ENCODE measurements at regions not wholly inside any gene's neighbourhood (a gene's known extent, or its start where the extent isn't known, plus 50 kb on each side); places are given as distances from the start of the nearest gene placed in this dataset.

DNA sequence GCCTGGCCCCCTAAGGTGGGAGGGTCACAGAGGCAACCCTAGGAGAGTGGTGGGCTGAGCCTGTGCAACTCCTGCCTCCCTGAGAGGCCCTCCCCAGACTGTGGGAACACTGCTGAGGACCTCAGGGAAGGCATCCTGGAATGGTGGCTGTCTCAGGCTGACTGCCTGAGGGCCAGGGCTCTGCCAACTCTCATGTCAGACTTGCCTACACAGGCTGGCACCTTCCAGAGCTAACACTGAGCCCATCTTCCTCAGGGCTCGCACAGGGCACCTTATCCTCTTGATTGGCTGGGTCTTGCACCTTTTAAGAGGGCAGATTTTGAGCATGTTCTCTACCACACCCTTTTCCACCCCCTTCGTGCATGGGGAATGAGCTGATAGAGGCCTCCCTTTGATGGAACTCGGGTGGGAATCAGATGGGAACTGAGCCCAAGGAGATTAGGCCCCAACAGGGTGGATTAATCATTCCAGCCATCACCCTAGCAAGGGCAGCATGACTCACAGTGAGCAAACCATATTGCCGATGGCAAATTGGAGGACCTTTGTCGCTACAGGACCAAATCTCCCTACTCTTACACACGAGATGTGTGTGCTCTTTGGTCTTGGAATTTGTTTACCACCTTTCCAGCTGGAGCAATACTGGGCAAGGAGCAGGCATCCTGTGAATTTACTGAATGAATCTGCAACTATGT is 702.8 kb downstream of the VRK1 start:
- no peak for DNase-seq (ENCODE audit: low read depth in 2 of 2)

DNA sequence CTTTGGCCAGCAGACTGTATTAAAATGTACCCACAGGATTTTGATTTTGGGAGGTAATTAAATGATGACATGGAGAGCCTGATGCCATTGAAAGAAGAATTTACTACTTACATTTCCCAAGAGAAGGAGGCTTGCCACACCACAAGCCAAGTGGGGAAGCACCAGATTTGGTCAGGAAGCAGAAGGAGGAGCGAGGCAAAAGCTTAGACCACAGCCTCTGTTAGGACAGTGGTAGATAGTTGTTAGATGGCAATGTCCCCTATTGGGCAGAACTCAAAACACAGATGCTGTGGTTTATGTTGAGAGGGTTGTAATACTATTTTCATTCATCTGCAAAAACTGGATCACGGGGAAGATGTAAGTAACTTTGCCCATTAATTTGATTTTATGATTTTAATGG is 709.4 kb downstream of the VRK1 start:
- no peak for DNase-seq (ENCODE audit: low read depth in 2 of 2)

DNA sequence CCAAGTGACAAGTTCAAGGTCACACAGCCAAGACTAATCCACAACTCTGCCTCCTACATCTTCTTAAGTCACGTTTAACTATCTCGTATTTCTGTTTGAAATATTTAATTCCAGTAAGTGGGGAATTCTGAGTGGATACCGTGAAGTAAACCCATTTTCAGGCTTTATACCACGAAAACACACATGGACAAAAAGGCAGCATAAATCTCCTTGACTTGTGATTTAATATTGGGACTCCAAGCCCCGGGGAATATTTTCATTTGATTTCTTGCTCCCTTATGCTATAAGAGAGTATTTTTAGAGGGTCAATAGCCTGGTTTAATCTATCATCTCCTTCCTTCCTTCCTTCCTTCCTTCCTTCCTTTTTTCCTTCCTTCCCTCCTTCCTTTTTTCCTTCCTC is 716.7 kb downstream of the VRK1 start:
- DNase-seq (ENCODE audit: low read depth in 2 of 2): no peak

DNA sequence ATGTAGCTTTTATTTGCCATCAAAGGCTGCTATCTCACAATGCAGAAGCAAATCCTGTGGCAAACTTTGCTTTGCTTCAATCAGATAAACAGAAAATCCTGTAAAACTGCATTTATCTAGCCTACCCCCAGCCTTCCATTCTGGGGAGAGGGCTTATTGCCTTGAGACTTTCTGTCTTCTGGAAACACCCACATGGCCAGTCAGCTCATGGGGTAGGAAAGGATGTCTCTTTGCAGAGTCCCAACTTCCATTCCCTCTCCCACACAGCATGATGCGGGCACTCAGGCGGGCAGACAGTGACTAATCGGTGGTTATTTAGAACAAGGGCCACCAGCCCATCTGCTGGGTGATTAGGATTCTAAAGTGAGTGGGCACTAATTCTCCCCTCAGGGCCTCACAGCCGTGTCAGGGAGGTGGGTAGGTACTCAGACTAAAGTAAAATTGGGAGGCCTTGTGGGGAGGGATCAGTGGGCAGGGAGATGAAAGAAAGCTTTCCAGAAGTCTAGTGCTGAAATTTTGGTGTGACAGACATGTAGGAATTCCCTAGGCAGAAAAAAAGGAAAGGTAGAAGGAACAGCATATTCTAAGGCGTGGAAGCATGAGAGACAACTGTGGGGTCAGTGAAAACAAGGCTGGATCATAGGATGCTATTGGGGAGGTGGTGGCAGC is 720.5 kb downstream of the VRK1 start:
- no peak for DNase-seq (ENCODE audit: low read depth in 2 of 2)

DNA sequence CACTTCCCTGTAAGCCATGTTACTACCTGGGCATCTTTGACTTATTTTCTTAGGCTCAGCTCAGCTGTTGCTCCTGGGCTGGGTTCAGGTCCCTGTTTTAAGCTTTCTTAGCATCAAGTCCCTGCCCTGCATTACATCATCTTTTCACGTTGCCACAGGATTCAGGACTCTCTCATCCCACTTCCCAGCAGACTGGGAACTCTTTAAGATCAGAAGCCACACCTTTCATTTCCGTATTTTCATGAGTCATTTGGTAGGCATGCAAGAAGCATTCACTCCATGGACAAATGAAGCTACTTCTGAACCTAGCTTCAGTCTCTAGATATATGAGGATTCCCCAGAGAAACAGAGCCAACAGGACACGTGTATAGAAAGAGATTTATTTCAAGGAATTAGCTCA is 726.8 kb downstream of the VRK1 start:
- DNase-seq (ENCODE audit: low read depth in 2 of 2): no peak

DNA sequence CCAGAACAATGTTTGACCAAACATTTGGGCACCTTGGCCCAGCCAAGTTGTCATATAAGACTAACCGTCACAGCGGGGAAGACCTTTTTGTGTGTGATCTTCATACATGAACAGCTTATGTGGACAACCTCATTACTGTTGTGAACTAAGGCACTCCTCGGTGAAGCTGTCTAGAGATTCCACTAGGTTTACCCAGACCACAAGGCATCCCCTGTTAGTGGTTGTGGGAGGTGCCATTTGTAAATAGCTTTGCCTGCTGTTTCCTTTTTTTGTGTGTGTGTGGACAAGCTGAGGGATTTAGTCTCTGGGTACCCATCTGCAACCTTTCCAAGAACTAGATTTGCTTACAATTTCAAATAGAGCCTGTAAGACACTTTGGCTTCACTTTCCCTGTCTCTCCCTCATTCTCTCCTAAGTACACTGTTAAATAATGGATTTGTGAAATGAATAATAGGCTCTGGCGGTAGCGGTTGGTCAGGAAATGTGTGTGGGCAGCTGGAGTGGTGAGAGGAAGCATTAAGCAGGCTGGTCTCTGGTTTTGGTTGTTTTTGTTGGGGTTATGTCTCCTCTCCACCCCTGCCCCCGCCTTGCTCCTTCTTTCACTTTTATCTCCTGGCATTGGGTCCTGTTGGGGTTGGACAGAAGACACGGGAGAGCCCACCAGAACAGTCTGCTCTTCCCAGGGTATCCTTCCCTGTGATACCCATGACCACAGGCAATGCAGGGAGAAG is 727.6 kb downstream of the VRK1 start:
- no peak for DNase-seq (ENCODE audit: low read depth in 2 of 2)

DNA sequence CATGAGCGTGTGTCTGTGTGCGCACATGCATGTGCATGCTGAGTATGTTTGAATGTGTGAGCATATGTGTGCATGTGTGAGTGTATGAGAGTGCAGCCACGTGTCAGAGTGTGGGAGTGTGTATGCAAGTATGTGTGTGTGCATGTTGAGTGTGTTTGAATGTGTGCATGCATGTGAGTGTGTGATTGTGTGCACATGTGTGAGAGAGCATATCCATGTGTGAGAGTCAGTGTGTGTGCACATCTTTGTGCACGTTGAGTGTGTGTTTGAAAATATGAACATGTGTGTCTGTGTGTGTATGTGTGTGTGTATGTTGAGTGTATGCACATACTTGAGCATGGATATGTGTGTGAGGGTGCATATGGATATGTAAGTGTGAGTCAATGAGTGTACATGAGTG is 730.8 kb downstream of the VRK1 start:
- no peak for DNase-seq (ENCODE audit: low read depth in 2 of 2)

DNA sequence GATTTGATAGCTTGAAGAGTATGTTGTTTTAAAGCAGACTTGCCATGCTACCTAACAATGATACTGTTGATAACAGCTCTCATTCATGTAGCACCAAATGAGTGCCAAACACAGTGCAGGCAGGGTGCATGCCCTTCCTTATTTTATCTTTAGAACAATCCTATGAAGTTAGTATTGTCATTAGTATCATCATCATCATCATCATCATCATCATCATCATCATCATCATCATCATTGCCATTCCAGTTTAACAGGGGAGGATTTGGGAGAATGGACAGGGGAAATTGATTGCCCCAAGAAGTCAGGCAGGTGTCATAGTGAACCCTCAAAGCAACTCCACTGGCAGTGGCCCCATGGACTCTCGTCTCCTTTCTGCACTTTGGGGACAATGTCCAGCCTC is 734.9 kb downstream of the VRK1 start:
- DNase-seq (ENCODE audit: low read depth in 2 of 2): no peak

DNA sequence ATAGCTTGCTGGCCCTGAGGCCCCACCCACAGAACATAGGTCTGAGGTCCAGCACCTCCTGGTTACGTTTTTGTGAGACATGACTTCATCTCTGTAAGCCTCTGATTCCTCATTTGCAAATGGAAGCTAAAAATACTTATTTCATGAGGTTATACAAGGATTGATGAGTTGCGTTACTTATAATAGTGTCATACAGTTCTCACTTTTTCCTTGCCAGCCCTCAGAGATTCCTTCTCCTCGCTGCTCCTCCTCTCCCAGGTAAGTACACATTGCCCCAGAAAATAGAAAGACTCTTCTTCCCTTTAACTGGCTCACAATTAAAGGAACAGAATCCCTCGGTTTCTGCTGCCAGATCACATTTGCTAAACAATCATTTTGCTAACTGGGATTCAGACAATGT is 739.2 kb downstream of the VRK1 start:
- no peak for DNase-seq (ENCODE audit: low read depth in 2 of 2)

DNA sequence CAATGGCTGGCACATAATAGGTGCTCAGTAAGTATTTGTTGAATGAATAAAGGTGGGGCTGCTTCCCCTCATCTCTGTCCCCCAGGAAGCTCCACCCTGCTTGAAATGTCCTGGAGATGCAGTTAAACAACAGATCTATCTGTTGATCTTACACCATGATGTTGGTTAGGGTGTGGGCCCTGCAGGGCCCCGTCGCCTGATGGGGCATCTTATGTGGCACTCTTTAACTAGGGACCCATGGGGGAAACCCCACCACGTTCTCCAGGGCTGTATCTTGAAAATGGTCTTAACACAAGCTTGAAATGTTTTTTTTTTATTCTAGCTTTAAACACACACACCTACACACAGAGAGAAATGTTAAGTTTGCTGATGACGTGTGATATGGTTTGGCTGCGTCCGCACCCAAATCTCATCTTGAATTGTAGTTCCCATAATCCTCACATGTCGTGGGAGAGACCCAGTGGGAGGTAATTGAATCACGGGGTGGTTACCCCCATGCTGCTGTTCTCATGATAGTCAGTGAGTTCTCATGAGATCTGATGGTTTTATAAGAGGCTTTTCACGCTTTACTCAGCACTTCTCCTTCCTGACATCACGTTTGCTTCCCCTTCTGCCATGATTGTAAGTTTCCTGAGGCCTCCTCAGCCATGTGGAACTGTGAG is 741.7 kb downstream of the VRK1 start:
- DNase-seq (ENCODE audit: low read depth in 2 of 2): no peak

DNA sequence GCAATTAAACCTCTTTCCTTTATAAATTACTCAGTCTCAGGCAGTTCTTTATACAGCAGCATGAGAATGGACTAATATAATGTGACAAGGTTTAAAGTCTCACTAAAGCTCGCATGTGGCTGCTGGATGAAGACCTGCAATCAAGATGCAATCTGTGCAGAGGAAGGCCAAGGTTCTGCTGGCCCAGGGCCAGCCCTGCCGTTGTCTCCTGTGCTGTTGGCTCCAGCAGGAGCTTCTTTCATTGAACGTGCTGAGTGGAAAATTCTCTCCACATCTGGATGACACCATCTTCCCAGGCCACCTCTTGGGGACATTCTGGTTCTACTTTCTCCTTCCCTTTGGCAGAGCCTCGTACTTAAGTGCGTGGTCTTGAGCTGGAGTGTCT is 742.2 kb downstream of the VRK1 start:
- DNase-seq (ENCODE audit: low read depth in 2 of 2): no peak

DNA sequence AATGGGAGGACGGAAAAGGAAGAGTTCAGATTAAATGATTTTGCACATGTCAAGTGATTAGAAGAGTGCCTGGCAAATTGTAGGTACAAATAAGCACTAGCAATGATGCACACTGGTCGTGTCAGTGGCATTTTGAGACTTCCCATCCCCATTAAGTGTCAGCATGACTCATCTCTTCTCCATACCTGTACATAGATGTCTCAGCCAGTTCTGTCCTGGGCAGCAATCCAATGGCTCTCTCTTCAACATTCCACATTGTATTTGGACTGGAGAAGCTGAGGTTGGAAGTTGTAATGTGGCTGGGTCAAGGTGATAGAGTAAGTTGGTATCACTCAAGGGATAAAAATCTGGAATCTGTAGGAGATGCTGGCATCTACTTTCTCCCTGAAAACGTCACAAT is 742.7 kb downstream of the VRK1 start:
- no peak for DNase-seq (ENCODE audit: low read depth in 2 of 2)

DNA sequence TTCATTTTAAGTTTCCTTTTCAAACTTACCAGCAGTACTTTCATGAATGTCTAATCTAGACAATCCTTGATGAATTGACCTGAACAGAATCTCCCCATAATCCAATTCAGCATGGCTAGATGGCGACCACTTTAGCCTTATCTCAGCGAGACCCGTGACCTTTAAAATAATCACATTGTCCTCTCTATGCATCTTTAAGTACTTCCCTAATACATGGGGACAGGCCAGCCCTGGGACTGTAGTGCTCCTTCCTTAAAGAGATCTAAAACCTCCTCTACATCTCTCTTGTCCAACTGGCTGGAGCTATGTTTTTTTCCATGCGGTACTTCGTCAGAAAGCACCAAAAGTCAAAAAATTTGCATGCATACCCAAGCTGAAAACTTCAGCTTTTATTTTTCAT is 746.0 kb downstream of the VRK1 start:
- no peak for DNase-seq (ENCODE audit: low read depth in 2 of 2)

DNA sequence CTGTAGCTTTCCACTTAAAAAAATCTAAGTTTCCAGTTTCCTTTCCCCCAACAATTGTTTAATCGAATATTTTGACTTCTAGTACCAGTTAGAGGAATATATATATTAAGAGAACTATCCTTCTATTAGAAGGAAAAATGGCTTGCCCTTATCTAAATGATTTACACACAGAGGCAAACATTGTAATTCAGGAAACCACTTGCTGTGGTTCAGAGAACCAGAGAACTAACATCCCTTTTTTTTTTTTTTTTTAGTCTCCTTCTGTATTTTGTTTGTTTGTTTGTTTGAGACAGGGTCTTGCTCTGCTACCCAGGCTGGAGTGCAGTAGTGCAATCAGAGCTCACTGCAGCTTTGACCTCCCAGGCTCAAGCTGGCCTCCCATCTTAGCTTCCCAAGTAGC is 746.6 kb downstream of the VRK1 start:
- DNase-seq (ENCODE audit: low read depth in 2 of 2): no peak

DNA sequence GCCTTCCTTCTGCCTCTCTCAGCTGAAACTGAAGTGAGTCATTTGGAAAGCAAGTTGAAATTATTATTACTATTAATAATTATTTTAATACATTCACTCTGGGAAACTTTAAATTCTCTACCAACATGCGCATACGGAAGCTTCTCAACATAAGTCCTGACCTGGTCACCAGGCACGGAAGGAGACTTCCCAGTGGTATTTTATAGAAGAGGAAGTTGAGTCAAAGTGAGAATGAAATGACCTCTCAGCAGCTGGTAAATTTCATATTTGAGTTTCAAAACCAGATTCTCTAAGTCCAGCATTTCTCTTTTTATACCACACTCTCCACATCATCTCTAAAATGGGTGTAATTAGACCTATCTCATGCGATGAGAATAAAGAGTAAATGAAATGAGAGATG is 747.4 kb downstream of the VRK1 start:
- no peak for DNase-seq (ENCODE audit: low read depth in 2 of 2)

DNA sequence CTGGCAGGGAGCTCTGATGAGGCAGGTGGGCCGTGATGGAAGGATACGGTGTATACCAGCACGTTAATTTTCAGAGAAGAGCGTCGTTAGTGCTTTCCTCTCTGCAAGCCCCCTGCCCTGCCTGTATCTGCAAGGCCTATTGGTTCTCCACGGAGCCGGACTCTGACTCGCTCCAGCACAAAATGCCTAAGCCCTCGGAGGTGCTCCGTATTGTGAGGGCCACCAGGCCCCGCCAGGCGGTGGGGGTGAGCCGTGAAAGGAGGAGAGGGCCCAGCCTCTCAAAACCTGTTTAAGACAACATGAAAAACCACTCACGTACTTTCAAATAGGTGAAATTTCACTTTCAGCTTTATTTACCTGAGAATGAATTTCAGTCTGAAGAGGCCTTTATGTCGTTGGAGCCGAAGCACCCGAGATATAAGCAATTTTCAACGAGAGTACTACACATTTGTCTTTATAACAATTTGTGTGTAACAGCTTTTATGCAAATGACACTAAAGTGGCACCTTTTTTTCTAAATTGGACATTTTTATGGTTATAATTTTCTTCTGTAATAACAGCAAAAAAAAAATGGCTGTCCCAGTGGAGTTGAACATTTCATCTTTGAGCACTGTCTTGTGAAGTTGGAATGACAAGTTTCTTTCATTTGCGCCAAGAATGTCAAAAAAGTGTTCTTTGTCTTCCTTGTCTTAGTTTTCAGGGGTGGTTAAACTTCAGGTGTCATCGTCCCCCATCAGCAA is 749.5 kb downstream of the VRK1 start:
- no peak for DNase-seq (ENCODE audit: low read depth in 2 of 2)

DNA sequence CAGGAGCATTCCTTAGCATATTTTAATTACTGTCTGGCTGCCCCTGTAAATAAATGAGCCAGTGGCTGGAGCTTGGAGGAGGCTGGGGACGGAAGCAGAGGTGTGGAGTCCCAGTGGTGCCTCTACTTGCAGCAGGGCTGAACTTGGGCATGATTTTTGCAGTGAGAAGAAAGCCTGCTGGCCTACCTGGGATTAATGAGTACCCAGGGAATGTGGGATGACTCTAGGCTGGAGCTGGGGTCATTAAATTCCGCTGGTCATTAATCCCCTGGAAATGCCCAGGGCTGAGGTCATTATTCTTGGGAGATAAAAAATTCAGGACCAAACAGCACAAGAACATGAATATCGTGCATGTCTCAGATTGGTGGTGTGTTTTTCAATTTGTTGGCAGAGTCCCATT is 753.3 kb downstream of the VRK1 start:
- no peak for DNase-seq (ENCODE audit: low read depth in 2 of 2)

DNA sequence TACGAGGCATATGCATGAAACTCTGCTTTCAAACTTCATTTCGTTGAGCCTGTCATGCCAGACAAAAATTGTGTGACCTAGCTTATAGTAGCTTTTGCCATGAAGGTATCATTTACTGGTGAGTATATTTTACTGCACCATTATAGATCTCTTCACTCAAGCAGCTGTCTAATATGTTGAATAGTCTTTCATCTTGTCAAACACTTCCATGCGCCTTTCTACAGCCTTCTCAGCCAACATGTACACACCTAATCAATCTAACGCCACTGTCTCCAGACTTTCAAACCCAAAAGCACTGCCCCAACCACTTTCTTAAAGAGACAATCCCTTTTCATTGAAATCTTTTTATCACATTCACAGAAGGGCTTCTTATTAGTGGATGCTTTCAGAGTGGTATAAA is 757.4 kb downstream of the VRK1 start:
- DNase-seq (ENCODE audit: low read depth in 2 of 2): no peak

DNA sequence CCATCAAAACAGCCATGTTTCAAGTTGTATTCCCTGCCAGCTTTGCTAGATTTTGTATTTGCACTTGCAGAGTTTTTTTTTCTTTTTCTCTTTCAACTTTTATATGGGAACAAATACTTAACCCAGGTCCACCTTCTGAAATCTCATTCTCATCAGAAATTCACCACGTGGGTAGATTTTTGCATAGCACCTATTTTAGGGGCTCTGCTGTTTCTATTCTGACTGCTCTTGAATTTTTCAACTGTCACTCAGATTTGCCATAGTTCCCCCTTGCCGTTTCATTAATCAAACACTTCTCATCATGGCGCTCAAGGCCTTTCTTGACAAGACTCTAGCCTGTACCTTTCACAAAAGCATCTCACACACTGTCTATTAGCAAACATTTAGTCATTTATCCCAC is 767.2 kb downstream of the VRK1 start:
- DNase-seq (ENCODE audit: low read depth in 2 of 2): no peak

DNA sequence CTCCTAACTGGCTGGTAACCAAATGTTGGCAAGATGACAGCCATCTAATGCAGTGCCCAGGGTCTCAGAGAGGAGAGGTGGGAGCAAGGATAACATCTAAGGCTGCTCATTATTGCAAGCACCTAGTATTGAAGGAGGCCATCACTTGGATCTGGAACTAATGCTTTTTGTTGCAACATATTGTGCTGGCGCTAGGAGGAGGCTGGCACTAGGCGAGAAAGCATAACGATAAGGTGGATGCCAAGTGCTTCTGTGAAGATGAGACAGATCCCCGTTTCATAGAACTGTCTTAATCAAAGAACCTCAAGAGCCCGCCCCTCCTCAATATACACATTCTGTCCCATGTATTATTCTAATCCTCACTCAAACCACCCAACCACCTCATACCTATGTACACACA is 774.0 kb downstream of the VRK1 start:
- DNase-seq (ENCODE audit: low read depth in 2 of 2): no peak

DNA sequence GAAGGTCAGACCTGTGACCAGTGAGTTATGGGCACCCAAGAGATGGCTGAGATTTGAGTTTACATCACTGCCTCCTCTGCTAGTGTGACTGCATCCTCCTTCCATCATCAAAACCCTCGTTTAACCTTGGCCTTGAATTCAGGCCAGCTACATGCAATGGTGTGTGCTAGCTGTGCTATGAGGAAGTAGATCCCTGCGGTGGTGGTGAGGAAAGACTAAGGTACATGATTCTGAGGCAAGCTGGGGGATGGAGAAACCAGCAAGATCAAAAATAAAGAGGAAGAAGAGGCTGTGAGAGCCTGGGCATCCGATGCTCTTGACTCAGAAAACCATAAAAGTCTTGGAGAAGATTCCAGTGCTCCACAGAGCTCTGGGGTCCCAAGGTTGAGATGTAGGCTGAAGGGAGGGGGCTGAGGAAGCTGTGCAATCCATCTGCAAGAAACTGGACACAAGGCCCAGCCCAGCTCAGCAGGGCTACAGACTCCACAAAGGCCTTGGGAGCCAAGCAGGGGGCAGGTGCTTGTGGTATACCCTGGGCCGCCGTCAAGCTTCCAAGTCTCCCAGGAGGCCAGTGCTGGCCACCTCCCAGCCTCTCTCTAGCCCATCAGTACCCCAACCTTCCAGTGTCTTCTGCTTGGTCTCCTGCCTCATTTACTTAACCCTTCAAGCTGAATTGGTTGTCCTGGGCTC is 774.8 kb downstream of the VRK1 start:
- DNase-seq (ENCODE audit: low read depth in 2 of 2): no peak

Measured in activated CD4-positive, alpha-beta T cell treated with anti-CD3 and anti-CD28 coated beads for 24 hours (primary cell).